GM19397 (cell line): ENCODE measurements at regions not wholly inside any gene's neighbourhood (a gene's known extent, or its start where the extent isn't known, plus 50 kb on each side); places are given as distances from the start of the nearest gene placed in this dataset.

Experiments
- ATAC-seq: cut with Tn5 transposase; IDR thresholded peaks from one replicate; pipeline ENCODE4 v1.9.1; 2021; ENCODE audit warnings: mild to moderate bottlenecking, moderate library complexity; ENCODE audit not compliant: unreplicated experiment

DNA sequence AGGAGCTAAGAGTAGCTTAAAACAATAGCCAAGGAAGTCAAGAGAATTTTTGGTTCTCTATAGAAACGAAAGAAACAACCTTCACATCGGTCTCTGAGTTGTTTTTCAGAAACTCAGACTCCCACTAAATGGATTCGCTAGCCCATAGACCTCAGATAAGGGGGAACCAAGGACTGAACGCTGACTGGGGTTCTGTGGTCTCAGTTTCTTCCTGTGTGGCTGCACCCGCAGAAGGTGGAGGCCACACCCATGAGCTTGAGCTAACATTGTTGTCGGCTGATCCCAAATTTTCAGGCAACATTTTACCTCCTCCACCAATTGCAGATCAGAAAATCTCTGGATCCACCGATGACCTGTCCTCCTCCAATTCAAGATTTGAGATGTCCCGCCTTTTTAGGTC, 456.1 kb downstream of the AJAP1 start:
- no peak for ATAC-seq

DNA sequence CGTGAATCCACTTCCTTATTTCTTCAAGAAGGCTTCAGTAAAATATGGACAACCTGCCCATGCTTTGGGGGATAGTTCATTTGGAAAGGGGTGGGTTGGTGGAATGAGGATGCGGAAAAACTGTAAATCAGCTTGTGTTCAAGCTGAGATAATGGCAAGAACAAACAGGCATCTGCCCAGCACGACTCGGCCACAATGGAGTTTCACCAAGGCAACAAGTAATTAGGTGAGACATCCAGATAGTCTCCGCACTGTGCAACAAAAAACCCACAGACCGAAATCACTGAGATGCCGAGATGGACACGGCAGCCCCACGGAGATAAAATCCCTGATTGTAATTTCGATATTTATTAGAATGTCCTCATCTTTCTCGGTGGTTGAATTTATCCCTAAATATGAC, 455.2 kb downstream of the AJAP1 start:
- ATAC-seq, result no peak

DNA sequence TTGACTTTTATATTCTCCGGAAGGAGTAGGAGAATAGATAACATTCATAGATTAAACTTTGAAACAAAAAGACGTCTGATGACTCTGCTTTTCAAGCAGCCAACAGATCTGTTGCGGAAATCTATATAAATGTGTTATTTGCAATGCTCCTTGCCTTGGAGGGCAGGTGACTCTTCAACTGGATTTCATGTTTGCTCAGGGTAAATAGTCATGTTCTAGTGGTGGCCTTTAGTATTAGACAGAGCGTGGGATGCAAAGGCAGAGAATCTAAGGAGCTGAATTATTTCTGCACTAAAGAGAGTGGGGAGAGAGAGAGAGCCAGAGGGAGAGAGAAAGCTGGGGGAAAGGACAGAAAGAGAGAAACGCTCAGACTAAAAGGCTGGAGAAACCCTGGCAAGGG, 454.3 kb downstream of the AJAP1 start:
- no peak for ATAC-seq

DNA sequence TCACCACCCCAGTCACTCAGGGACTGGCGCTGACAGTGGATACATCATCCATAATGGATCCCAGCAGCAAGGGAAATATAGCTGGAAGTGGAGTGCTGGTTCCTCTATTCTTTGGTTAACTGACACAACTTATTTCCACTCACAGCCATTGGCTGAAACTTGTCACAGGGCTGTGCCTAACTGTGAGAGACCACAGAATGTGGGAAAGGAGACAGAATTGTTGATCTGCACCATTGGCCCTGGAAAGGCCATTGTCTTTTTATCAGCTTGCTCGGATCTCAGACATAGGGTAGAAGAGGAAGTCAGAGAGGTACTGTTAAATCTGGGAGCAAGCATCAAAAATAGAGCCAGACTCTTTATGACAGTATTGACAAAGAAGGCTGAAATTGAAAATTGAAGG, 451.3 kb downstream of the AJAP1 start:
- ATAC-seq, result no peak

DNA sequence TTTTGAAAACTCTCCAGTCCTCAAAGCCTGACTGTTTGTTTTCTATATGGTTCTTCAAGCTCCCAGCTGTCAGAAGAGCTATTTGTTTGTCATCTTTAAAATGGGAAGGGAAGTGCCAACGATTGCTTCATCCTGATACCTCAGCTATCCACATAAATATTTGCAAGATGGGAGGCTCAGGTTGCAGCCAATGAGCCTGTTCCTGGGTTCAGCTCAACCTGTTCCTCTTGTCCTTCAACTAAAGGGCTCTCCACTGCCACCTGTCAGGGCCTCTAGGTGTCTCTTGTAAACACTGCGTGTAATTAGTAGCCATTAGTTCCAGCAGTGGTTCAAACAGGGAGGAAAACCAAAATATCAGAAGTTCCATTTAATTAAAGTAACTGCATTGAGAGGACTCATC, 445.1 kb downstream of the AJAP1 start:
- ATAC-seq, result no peak

DNA sequence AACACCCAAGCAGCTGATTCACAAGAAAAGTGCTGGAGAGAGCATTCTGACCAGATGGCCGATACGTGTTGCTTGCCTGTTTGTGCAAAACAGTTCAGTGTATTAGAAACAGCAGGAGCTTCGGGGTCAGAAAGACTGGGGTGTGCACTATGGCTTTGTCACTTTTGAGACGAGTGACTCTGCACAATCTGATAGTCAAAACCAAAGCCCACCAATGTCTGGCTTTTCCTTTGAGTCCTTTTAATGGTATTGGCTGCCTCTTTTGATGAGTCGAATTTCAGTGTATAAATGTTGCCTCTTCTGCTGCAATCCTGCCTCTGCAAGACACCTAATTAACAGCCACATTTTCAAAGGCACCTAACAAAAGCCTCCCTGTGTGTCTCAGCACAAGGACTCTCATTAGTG, 444.6 kb downstream of the AJAP1 start:
- ATAC-seq, result no peak

DNA sequence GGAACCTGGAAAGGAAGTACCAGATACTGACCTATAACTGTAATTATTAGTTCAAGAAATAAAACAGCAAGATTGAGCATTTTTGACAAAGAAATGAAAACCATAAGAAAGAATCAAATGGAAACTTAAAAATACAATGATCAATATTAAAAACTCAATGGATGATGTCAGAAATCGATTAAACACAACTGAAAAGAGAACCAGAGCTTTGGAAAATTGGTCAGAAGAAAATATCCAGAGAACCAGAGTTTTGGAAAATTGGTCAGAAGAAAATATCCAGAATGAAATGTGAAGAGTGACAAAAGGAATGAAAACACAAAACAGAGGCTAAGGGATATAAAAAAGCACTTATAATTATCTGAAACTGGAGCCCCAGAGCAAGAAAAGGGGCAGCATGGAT, 438.6 kb downstream of the AJAP1 start:
- ATAC-seq, result no peak

DNA sequence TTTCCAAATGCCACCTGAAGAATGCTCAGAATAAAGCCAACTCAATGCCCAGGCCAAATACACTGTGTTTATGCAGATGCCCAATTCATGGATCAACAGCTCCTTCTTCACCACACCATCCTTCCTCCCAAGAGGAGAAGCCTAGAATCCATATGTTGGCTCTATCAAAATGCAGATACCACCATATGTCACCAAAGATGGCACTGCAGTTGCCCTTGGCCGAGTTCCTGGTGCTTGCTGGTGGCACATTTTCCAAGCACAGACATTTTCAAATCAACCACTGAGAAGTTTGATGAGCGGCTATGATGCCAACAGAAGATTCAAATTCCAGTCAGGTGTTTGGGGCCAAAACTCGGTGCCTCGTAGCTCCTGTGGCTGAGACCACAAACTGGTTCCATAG, 430.3 kb downstream of the AJAP1 start:
- no peak for ATAC-seq

DNA sequence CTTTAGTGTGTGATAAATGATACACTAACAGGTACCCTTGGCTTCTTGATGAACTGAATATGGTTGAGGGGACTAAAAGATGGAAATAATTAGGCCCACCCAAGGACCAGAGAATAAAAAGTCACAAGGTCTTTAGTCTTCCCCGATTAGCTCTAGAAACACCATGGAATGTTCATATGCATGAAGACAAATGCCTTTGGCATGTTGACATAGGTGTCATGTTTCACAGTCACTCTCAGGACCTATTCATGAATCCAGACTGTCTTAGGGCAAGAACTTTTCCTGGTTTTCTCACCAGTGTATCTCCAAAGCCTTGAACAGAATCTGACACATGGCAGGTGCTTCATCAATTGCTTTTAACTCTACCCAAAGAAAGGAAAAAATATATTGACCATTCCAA, 412.8 kb downstream of the AJAP1 start:
- no peak for ATAC-seq

DNA sequence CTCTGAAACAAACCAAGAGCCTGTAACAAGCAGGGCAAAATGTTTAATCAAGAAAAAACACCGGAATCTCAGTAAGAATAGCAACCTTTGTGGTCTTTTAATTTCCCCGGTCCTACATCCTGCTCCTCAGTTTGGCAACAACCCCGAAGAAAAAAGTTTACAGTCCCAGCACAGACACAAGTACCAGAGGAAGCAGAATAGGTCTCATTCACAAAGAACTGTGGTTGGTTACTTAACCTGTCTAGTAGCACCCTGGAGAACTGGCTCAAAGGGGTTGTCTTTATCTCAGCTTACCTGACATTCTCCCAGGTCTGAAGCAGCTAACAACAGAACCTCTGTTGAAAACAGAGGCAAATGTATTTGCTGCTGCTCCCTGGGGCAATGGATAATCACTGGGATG, 399.3 kb downstream of the AJAP1 start:
- ATAC-seq, result no peak

DNA sequence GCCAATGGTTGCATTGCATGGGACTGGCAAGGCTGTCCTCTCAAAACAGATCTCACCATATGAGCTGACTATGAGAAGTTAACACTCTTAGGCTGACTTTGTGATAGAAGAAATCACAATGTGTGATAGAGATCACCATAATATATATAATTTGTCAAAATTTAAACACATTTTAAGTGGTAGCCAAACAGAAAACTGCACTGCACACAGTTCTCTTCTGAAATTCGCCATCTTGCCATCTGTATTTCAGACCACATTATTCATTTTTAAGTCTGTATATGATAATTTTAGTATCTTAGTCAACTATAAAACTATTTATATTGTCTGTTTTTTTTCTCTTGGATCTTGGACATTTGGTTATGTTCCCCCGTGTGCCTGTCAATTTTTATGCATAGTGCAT, 374.7 kb downstream of the AJAP1 start:
- ATAC-seq, result no peak

DNA sequence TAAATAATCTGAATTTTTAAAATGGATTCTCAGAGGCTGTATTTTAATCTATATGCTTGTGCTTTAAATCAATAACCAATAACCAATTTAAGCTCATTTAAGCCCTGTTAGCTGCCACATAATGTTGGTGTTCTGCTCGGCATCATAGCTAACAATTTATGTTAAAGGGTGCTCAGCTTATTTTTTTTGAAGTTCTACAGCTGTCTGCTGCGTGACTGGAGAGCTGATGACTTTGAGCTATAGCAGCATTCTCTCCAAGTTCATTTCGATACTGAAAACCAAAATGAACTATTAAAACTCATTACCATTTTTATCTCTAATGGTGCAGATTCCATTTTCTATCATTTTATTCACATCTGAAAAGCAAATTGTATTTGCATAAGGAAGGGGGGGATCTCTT, 357.8 kb downstream of the AJAP1 start:
- no peak for ATAC-seq

DNA sequence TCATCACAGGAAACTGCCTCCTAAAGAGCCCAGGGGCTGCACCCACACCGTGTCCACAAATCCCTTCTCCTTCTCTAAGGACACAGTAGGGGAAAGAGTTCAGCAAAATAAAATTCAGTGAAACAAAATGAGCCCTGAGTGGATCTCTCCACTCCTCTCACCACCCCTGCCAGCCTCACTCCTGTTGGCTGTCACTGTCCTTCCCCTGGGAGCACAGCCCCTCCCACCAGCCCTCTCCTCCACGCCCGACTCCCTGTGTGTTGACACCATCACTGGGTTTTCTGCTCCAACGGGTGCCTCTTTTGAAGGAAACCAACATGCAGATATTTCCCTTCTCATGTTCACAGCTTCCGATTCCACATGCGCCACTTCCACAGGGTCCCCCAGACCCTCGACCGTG, 356.2 kb downstream of the AJAP1 start:
- no peak for ATAC-seq

DNA sequence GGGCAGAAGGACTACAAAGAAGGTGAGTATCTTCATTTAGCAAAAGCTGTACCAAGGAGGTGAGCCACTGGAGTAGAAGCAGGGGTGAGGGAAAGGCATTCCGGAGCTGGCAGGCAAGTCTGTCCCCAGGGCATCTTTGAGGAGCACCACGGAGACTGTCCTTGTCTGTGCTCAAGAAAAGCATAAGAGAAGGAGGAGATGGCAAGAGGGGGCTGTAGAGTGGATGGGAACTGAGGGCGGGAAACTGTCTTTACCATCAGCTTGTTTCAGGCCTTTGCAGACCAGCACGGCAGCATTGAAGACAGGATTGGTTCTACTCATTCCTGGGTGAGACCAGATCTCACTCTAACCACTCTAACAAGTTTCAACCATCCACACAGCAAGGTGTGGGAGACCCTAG, 355.8 kb downstream of the AJAP1 start:
- no peak for ATAC-seq

DNA sequence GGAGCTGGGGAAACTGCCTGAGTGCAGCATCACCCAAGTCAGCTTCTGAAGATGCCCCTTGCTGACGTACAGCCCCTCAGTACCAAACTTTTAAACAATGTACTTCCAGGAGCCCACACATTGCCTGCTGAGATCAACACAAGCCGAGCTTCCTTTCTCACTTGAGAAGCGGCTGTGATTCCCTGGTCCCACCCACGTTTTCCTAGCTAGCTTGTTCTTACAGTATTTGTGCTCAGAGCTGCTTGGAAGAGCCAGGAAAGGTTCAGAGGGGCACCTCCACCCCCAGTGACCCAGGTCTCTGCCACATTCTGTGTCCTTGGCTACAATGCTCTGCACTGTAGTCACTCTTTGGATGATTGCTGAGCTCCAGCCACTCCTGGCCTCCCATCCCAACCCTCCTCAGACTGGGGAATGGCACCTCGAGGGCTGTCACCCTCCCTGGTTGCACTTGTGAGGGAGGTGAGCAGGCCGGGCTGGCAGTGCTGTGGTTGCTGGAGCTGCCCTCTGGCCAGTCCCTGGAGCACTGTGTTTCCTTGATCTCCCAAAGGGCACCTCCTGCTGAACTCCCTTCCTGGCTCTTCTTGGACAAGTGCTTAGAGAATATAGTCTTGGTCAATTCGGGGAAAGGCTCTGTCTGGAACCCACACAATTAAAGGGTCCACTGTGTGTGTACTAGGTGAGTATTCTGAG, 355.1 kb downstream of the AJAP1 start:
- no peak for ATAC-seq

DNA sequence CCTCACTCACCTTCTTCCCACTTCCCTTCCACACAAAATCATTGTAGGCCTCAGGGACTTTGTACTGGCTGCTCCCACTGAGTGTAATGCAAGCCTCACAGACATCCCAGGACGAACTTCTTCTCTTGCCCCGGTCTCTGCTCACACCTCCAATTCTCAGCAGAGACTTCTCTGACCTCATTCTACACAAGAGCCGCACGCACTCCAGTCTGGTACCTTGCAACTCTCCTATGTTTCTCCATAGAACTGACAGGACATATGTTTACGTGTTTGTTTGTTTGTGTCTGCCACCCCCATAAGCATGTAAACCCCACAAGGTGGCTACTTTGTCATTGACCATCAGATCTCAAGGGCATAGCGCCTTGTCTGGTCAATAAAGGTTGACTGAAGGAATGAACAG, 350.8 kb downstream of the AJAP1 start:
- no peak for ATAC-seq

DNA sequence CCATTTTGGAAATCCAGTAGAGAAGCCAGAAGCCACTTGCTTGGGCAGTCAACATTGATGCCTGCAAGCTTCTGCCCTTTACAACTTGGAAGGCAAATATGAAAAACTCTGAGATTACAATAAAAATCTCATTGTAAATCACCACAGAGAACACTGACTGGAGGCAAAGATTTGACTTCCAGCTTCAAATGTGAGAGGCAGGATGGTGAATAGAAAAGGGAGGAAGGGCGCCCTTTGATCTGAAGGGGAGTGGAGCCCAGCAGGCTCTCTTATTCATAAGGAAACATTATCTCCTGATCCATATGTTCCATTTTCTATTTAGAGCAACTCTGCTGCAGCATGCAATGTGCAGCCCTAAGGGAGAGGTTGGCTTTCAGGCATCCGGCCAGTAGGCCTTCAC, 348.3 kb downstream of the AJAP1 start:
- no peak for ATAC-seq

DNA sequence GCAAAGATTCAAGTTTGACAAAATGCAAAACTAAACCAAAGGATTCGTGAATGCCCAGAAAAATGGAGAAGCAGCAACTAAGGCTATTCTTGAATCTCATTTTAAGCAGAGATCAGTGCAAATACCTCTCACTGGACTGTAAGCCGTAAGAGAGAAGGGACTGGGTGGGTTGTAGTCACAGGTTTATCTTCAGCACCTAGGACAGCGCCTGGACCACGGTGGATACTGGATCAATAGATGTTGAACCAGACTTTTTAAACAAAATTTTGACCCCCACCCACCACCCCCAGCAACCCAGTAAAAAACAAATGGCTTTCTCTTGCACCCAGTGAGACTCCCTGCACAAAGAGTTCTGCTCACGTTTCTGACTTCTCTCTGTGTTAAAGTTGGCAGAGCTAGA, 347.1 kb downstream of the AJAP1 start:
- no peak for ATAC-seq

DNA sequence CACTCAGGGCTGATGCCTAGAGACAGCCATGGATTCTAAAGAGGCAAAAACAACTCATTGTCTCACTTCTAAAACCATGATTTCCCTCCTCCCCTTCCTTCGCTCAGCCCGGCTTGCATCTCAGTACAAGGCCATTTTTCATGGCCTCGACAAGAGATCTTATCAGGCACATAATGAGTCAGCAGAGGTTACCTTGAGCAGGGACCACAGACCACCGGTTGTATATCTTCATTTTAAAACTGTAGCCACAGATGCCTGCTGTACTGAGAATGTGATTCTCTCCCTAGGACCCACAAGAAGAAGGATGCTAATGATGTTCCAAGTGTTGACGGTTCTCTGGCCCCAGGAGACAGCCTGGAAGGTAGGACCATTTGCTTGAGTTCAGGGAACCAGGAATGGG, 331.9 kb downstream of the AJAP1 start:
- no peak for ATAC-seq

DNA sequence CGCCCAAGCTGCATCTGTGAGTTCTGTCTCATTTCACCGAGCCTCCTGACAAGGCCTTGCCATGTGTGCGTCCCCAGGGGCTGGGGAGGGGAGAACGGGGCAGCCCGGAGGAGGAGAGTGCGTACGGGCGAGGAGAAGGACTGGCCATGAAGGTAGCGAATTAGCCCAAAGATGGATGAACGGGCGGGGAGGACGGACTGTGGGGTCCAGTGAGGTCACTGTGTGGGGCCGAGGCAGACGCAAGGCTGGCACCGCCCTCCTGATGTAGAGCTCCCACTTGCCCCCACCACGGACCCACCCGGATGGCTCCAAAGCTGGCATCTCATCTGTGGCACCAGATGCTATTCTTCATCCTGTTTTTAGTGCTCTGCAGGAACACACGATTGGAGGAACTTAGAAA, 330.4 kb downstream of the AJAP1 start:
- ATAC-seq, result no peak

DNA sequence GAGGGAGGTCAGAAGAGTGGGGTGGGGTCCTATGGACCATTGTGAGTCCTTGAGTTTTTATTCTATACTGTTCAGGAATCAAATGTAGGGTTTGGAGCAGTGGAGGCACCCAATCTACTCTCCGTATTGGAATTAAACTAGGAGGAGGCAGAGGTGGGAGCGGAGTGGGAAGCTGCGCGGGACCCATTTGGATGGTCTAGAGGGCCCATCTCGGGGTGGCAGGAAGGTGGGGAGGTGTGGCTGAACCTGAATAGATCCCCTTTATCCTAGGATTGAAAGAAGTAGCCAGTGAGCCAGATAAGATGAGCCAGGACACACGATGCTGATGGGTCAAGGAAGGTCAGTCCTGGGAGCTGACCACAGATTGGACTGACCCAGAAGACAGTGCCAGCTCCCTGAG, 325.8 kb downstream of the AJAP1 start:
- ATAC-seq, result no peak

DNA sequence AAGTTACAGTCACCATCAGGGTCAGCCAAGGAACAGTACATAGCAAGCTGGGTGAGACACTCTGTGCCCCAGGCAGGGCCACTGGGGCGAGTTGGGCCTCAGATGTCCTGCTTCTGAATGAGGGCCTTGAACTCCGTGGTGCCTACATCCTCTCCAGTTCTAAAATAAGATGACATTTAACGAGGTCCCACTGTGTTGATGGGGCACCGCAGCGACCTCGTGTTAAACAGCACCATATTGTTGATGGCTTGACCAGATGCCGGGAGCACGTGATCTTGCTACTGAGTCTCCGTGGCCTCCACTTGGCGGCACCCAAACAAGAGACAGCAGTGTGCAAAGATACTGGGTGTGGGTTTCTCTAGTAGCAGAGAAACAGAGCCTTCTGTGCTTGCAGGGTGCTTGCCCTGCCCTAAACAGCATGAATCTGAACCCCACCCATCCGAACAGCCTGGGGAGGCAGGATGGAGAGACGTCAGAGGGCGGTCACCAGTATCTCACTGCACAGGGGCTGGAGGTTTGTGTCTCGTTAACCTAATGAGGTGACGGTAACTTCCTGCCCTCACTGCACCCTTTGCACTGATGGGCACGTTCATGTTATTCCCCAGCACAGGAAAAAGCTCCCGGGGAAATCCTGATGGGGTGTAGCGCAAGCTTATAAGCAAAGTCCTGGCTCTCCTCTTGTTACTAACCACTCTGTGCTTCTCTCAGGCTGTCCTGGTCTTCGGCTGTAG, 324.4 kb downstream of the AJAP1 start:
- ATAC-seq, result no peak

DNA sequence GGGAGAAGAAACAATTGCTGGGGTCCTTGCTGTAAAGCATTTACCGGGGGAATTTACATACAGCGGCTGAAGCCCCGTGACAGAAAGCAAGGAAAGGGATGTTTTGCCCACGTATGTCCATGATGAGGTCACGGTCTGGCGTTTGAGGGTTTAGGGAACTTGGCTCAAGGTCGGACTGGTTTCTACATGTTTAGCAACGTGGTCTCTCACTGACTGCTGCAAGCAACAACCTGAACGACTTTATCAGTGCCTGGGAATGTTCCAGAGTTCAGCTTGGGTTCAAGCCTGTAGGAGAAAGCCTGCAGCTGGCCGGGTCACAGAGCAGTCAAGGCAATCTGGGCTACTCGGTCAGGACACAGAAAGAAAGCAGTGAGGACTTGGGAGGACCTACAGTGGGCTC, 323.3 kb downstream of the AJAP1 start:
- no peak for ATAC-seq
